WI38 (cell line): ENCODE measurements at regions not wholly inside any gene's neighbourhood (a gene's known extent, or its start where the extent isn't known, plus 50 kb on each side); places are given as distances from the start of the nearest gene placed in this dataset.

ENCODE experiments used
- H3K4me3 ChIP-seq: 2 replicates; pipeline ENCODE4 v1.5.1; 2011; ENCODE audit warnings: low read depth, mild to moderate bottlenecking, control low read depth, low read length
- TF ChIP-seq, protein P1 (sequence below): IDR thresholded peaks from 2 replicates; pipeline ENCODE4 v1.5.1; 2012; ENCODE audit warnings: low read depth, mild to moderate bottlenecking, control low read depth, low read length

DNA sequence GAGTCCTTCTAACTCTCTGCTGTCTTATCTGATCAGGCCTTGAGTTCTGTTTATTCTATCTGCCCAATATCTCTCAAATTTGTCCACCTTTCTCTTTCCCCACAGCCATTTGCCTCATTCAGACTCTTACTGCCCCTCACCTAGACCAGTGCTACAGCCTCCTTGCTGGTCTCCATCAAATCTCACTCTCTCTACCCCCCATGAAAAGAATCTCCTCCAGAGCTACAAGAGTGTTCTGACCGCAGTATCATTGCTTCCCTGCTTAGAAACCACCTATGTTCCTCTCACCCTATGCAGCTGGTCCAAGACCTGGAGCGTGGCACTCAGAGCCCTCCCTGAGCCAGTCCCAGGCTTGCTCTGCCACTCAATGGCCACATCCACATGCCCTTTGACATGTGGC is 231.0 kb upstream of the JUN start:
- TF ChIP-seq, protein P1, sequence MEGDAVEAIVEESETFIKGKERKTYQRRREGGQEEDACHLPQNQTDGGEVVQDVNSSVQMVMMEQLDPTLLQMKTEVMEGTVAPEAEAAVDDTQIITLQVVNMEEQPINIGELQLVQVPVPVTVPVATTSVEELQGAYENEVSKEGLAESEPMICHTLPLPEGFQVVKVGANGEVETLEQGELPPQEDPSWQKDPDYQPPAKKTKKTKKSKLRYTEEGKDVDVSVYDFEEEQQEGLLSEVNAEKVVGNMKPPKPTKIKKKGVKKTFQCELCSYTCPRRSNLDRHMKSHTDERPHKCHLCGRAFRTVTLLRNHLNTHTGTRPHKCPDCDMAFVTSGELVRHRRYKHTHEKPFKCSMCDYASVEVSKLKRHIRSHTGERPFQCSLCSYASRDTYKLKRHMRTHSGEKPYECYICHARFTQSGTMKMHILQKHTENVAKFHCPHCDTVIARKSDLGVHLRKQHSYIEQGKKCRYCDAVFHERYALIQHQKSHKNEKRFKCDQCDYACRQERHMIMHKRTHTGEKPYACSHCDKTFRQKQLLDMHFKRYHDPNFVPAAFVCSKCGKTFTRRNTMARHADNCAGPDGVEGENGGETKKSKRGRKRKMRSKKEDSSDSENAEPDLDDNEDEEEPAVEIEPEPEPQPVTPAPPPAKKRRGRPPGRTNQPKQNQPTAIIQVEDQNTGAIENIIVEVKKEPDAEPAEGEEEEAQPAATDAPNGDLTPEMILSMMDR, result no peak
- H3K4me3 ChIP-seq, result no peak overlapping the region

DNA sequence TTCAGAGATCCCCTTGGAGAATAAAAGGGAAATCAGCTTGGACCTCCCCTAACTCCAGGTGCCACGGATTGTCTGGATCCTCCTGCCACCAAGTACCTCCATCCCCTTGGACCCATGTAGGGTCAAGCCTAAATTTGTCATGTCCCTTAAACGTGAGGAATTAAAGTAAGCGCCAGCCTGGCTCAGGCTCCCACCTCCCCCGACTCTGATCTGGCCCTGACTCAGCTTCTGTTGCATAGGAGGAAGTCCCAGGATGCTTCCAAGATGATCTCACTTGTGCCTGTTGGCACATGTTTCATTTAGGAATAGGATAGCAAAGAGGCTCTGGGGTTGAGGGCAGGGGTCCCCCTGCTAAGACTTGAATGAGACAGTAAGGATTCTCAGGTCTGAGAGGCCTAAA is 231.9 kb upstream of the JUN start:
- TF ChIP-seq, protein P1, result no peak
- H3K4me3 ChIP-seq, result no peak overlapping the region

DNA sequence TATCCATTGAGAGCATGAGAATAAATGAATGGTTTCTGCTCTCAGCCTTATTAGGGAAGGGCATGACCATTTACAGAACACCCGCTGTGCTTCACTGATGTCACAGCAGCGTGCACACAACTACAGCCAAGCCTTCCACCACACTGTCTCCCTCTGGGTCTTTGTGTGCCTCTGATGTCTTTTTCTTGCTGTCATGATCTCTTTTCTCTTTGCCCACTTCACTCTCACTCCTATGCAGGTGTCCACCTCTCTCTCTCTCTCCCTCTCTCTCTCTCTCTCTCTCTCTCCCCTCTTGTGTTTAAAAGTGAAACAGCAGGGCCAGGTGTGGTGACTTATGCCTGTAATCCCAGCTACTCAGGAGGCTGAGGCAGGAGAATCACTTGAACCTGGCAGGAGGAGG is 232.5 kb upstream of the JUN start:
- no peak overlapping the region for H3K4me3 ChIP-seq
- TF ChIP-seq, protein P1, result no peak

DNA sequence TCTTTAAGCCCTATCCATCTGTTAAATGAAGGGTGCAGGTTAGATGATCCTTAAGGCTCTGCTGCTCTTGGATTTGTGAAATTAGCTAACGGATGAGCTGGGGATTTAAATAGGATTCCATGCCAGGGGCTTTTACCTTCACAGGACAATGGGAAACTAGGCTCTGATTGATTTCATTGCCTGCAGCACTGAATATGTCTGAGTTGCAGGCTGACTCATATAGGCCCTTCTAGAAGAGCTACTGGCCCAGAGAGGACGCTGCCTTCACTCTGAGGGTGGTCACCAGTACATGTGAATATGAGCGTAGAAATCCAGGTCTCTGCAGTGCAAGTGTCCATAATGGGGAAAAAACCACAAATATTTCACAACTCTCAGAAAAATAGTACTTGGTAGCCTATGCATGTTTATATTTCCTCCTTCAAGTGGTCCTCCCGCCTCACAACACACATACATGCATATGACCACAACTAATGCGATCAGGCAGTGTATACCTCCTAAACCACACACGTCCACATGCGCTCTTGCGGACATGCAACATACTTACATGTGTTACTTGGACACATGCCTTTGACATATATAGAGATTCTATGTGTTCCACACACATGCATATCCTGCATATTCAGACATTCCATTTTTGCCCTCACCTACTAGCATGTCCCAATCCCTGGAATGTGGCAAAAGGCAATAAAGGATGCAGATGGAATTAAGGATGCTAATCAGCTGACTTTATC is 233.8 kb upstream of the JUN start:
- TF ChIP-seq, protein P1, result no peak
- no peak overlapping the region for H3K4me3 ChIP-seq

DNA sequence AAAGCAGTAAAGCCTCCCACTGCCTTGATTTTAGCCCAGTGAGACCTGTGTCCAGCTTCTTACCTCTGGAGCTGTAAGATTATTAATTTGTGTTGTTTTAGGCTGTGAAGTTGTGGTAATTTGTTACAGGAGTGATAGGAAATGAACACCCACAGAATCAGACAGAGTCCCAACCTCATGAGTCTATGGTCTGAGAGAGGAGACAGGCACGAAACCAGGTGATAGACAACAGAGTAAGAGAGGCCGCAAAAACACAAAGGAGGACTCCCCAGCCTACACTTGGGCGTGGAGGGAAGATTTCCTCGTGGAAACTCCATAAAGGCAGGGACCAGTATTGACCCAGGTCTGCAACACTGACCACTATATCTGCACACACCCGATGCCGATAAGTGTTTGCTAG is 234.6 kb upstream of the JUN start:
- H3K4me3 ChIP-seq, result no peak overlapping the region

DNA sequence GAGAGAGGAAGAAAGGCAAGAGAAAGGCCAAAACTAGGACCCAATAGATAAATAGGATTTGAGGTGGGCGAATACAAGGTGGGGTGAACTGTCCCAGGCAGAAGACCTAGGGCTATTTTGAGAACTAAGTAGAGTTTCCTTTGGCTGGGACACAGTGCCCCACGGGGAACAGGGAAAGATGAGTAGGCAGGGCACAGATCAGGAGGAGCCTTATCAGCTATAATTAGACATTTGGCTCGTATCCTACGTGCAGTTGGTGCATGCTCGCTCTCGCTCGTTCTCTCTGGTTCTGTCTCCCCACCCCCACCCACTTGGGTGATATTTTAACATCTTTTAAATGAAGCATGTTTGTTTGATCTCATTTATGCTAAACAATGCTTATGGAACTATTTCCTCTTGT is 235.0 kb upstream of the JUN start:
- no peak overlapping the region for H3K4me3 ChIP-seq

More for the DNA sequence above, 234.6 kb upstream of the JUN start:
- TF ChIP-seq, protein P1, result no peak

More for the DNA sequence above, 235.0 kb upstream of the JUN start:
- TF ChIP-seq, protein P1, result no peak
